Heart right ventricle (tissue), 16 donors: ENCODE measurements at regions not wholly inside any gene's neighbourhood (a gene's known extent, or its start where the extent isn't known, plus 50 kb on each side); places are given as distances from the start of the nearest gene placed in this dataset.
"Not testable (repeated sequence)": the region's sequence is repeated elsewhere in the genome, so short reads cannot be mapped to it uniquely, and the experiment has no call there.

Source experiments
- ATAC-seq, 8 donors: fragments of 200-7000 bp; cut with Tn5 transposase; one replicate each; pipeline ENCODE4 v1.9.1; 2020; ENCODE audit warnings: mild to moderate bottlenecking in 8 of 8, moderate library complexity in 8 of 8, moderate number of reproducible peaks in 1 of 8
- DNase-seq, 2 donors: peaks; one replicate each; pipeline ENCODE4 v3.0.0-alpha.2; 2020
- H3K27ac ChIP-seq, 10 donors: fragments of 200-600 bp; sonication (generic) in 2 of 10; one replicate each; pipeline versions ENCODE4 v1.5.0 to v1.8.0; 2020 to 2022; ENCODE audit warnings: mild to moderate bottlenecking in 3 of 10
- H3K27me3 ChIP-seq, 7 donors: fragments of 200-600 bp; one replicate each; pipeline ENCODE4 v1.8.0; 2021 to 2022; ENCODE audit warnings: mild to moderate bottlenecking in 2 of 7
- H3K36me3 ChIP-seq, 9 donors: fragments of 200-600 bp; sonication (generic) in 1 of 9; one replicate each; pipeline versions ENCODE4 v1.5.0 to v1.8.0; 2020 to 2022; ENCODE audit warnings: mild to moderate bottlenecking in 2 of 9
- H3K4me1 ChIP-seq, 9 donors: fragments of 200-600 bp; sonication (generic) in 1 of 9; one replicate each; pipeline versions ENCODE4 v1.5.0 to v1.8.0; 2020 to 2022; ENCODE audit warnings: mild to moderate bottlenecking in 4 of 9
- H3K4me3 ChIP-seq, 10 donors: fragments of 200-600 bp; sonication (generic) in 2 of 10; one replicate each; pipeline versions ENCODE4 v1.5.0 to v1.8.0; 2020 to 2022; ENCODE audit warnings: mild to moderate bottlenecking in 7 of 10, moderate library complexity in 2 of 10
- H3K9me3 ChIP-seq, 11 donors: fragments of 200-600 bp in 10 of 11; sonication (generic) in 2 of 11; one replicate each; pipeline versions ENCODE4 v1.5.0 to v1.8.0; 2013 to 2022; ENCODE audit warnings: mild to moderate bottlenecking in 2 of 11, control low read depth in 1 of 11, moderate library complexity in 1 of 11
- CTCF ChIP-seq, 9 donors: fragments of 200-600 bp; sonication (generic) in 2 of 9; IDR thresholded peaks; one replicate each; pipeline versions ENCODE4 v1.5.0 to v1.8.0; 2021 to 2022; ENCODE audit warnings: antibody characterized with exemption in 9 of 9, mild to moderate bottlenecking in 5 of 9, moderate library complexity in 1 of 9
- WGBS, 2 donors: extraction: QIAGEN DNeasy Blood & Tissue Kit; methylation state at CpG; one replicate each; pipeline ENCODE4 v1.1.7; 2013; ENCODE audit warnings: inconsistent platforms in 1 of 2; 5-methylcytosine and 5-hydroxymethylcytosine counted together
- intact Hi-C, 10 donors: fragments of 100-400 bp; cut with DNase I; formaldehyde crosslinking; loops; one replicate each; pipeline versions ENCODE4 v1.11.1 to v1.14.2; 2022
- donor health status: Arrhythmogenic right ventricular cardiomyopathy.
- donor health status: ischemic (EF 13 %, LVEDD 7.1; RV severe dilation, severe dysfunction).
- donor health status: healthy with polysubstance abuse.
- donor health status: DM: no; HTN: yes; CAD: no.
- donor health status: DM: no; HTN: no; CAD: no.
- donor health status: ischemic (EF 25% LVEDD 6.9; RV normal size, moderate dysfunction).
- donor health status: ischemic (EF 25% LVEDD 5.7; RV mildly dilated, moderate dysfunction).
- donor health status: healthy.
- donor health status: DM: yes; HTN: yes; CAD: no.
- donor health status: Ischemic cardiomyopathy.
- donor health status: ischemic (EF 35%, LVEDD 5.7; RV mildly dilated, moderate dysfunction).
- donor health status: nonischemic (EF 11% LVEDD 7.7; RV severe dilation, severe dysfunction).
- donor health status: DM: yes; HTN: yes; CAD: no.
- donor health status: PGD.
- donor health status: ischemic (EF 29% LVEDD 5.4; RV normal size, mild dysfunction).
- donor health status: nonischemic (EF 23%, LVEDD 6.1; RV moderate dilation, normal function).

GRCh38 chr4:158353541-158354304 is 143.4 kb downstream of the TMEM144 start:
- H3K4me1 ChIP-seq: no peaks in the 10 kb centered on the region
- peaks cover 0 to 15% (median 0%) of the 10 kb centered on the region in 11 donors for H3K9me3 ChIP-seq
- no peaks in the 10 kb centered on the region for H3K36me3 ChIP-seq
- WGBS, 2 donors: 75 to 76% methylated on average over 4 of the region's 4 CpGs
- TF ChIP-seq CTCF (IDR thresholded peaks at IDR 0.05): no peak
- peaks cover 0 to 5% (median 0%) of the 10 kb centered on the region in 7 donors for H3K27me3 ChIP-seq
- H3K27ac ChIP-seq: no peak overlapping the region
- DNase-seq (no peak), ATAC-seq (no peak)
- H3K4me3 ChIP-seq: no peak overlapping the region
- intact Hi-C loops: no loop called here

GRCh38 chr4:158356301-158356700 is 146.0 kb downstream of the TMEM144 start:
- WGBS, 2 donors: 41 to 62% methylated on average over 8 of the region's 8 CpGs

GRCh38 chr4:158367932-158368441 is 153.7 kb upstream of the RXFP1 start:
- H3K4me1 ChIP-seq, intact Hi-C loops, DNase-seq, H3K27ac ChIP-seq, ATAC-seq, H3K36me3 ChIP-seq, H3K27me3 ChIP-seq, H3K4me3 ChIP-seq: not testable (repeated sequence)
- peaks cover 0 to 32% (median 0%) of the 10 kb centered on the region in 11 donors for H3K9me3 ChIP-seq
- WGBS, 2 donors: 89 to 90% methylated on average over 9 of the region's 9 CpGs

More at GRCh38 chr4:158356301-158356700, 146.0 kb downstream of the TMEM144 start:
- H3K4me3 ChIP-seq: peak overlapping the region in 1 of 10 donors; percentile 5
- no peaks in the 10 kb centered on the region for H3K36me3 ChIP-seq
- H3K9me3 ChIP-seq: peaks cover 0 to 20% (median 3%) of the 10 kb centered on the region in 11 donors
- TF ChIP-seq CTCF (IDR thresholded peaks at IDR 0.05): no peak
- H3K27ac ChIP-seq: no peak overlapping the region
- peaks cover 0 to 4% (median 0%) of the 10 kb centered on the region in 7 donors for H3K27me3 ChIP-seq
- no peaks in the 10 kb centered on the region for H3K4me1 ChIP-seq
- no peak for DNase-seq
- ATAC-seq: peak in 1 of 8 donors; percentile 35
- intact Hi-C loops: no loop called here

- no peaks in the 10 kb centered on the region for H3K4me1 ChIP-seq
- TF ChIP-seq CTCF (IDR thresholded peaks at IDR 0.05): no peak
- no peaks in the 10 kb centered on the region for H3K36me3 ChIP-seq
- intact Hi-C loops: no loop called here
- H3K27me3 ChIP-seq: no peaks in the 10 kb centered on the region
- H3K4me3 ChIP-seq: no peak overlapping the region
- WGBS, 2 donors: 78 to 81% methylated on average over 3 of the region's 3 CpGs
- ATAC-seq (no peak), DNase-seq (no peak)
- H3K9me3 ChIP-seq: peaks cover 0 to 12% (median 0%) of the 10 kb centered on the region in 11 donors
- H3K27ac ChIP-seq: no peak overlapping the region
Measured at GRCh38 chr4:158371158-158371557, 150.5 kb upstream of the RXFP1 start.

- TF ChIP-seq CTCF (IDR thresholded peaks at IDR 0.05): no peak
- DNase-seq (no peak), ATAC-seq (no peak)
- WGBS, 2 donors: 79 to 82% methylated on average over 4 of the region's 4 CpGs
- H3K27me3 ChIP-seq: no peaks in the 10 kb centered on the region
- no peaks in the 10 kb centered on the region for H3K4me1 ChIP-seq
- intact Hi-C loops: no loop called here
- H3K27ac ChIP-seq: no peak overlapping the region
- peaks cover 0 to under 1% (median 0%) of the 10 kb centered on the region in 11 donors for H3K9me3 ChIP-seq
- no peaks in the 10 kb centered on the region for H3K36me3 ChIP-seq
- H3K4me3 ChIP-seq: no peak overlapping the region
Measured at GRCh38 chr4:158374318-158374717, 147.4 kb upstream of the RXFP1 start.
